ENCODE measurements at regions not wholly inside any gene's neighbourhood (a gene's known extent, or its start where the extent isn't known, plus 50 kb on each side); places are given as distances from the start of the nearest gene placed in this dataset.

DNA sequence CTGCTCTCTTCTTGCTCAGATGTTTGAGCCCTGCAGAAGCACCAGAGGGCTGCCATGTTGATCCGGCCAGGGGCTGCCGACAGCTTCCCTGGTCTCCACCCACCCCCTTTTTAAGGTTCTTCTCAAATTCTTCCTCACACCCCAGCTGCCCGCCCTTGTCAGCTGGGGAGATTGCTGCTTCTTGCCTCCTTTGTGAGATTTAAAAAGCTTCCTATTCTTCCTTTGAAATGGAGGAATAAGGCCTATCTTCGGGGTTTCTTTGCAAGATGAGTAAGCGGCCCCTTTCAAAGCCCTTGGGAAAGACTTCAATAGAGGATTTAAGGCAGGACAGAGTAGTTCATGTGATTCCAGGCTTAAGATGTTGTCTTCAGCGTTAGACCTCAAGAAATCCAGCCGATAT, 211.9 kb upstream of the SHH start:
- WGBS: 95% methylated on average over 7 of the region's 7 CpGs
- no peaks in the 10 kb centered on the region for H3K36me3 ChIP-seq (ENCODE audit: control insufficient read depth in 4 of 4, insufficient read depth in 3 of 4, low read depth in 1 of 4, low read length in 3 of 4)
- no peak overlapping the region for H3K27ac ChIP-seq (ENCODE audit: low read depth in 1 of 2, low read length in 2 of 2)
- no peak overlapping the region for H3K9ac ChIP-seq (ENCODE audit: low read depth in 1 of 2, low read length in 2 of 2)
- no peak for DNase-seq (ENCODE audit: low spot score)
- TF ChIP-seq EGR1 (IDR thresholded peaks at IDR 0.05; ENCODE audit: low read depth in 2 of 2): no peak
- no peak for TF ChIP-seq HNF4A (conservative IDR thresholded peaks at IDR 0.05)
- no peak for TF ChIP-seq YY1 (IDR thresholded peaks at IDR 0.05)
- no peak for TF ChIP-seq HNF4G (IDR thresholded peaks at IDR 0.05)
- no peak for TF ChIP-seq GABPA (IDR thresholded peaks at IDR 0.05 in 1 of 2, conservative IDR thresholded peaks at IDR 0.05 in 1 of 2)
- TF ChIP-seq, protein P1, sequence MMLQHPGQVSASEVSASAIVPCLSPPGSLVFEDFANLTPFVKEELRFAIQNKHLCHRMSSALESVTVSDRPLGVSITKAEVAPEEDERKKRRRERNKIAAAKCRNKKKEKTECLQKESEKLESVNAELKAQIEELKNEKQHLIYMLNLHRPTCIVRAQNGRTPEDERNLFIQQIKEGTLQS (IDR thresholded peaks at IDR 0.05): no peak
- TF ChIP-seq, protein P2, sequence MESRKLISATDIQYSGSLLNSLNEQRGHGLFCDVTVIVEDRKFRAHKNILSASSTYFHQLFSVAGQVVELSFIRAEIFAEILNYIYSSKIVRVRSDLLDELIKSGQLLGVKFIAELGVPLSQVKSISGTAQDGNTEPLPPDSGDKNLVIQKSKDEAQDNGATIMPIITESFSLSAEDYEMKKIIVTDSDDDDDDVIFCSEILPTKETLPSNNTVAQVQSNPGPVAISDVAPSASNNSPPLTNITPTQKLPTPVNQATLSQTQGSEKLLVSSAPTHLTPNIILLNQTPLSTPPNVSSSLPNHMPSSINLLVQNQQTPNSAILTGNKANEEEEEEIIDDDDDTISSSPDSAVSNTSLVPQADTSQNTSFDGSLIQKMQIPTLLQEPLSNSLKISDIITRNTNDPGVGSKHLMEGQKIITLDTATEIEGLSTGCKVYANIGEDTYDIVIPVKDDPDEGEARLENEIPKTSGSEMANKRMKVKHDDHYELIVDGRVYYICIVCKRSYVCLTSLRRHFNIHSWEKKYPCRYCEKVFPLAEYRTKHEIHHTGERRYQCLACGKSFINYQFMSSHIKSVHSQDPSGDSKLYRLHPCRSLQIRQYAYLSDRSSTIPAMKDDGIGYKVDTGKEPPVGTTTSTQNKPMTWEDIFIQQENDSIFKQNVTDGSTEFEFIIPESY (IDR thresholded peaks at IDR 0.05): no peak
- no peak for TF ChIP-seq RXRA (IDR thresholded peaks at IDR 0.05)
- no peak for TF ChIP-seq FOXA2 (IDR thresholded peaks at IDR 0.05)
- no peak for TF ChIP-seq SP1 (IDR thresholded peaks at IDR 0.05)
- TF ChIP-seq, protein P3, sequence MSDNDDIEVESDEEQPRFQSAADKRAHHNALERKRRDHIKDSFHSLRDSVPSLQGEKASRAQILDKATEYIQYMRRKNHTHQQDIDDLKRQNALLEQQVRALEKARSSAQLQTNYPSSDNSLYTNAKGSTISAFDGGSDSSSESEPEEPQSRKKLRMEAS (IDR thresholded peaks at IDR 0.05): no peak
- no peaks in the 10 kb centered on the region for H3K9me3 ChIP-seq (ENCODE audit: control insufficient read depth in 4 of 4, low read length in 3 of 4)
- no peak overlapping the region for H3K4me3 ChIP-seq (ENCODE audit: low read depth in 1 of 3, low read length in 3 of 3)
- no peaks in the 10 kb centered on the region for H3K27me3 ChIP-seq (ENCODE audit: control insufficient read depth in 4 of 4, insufficient read depth in 4 of 4, low read length in 3 of 4)
- H3K4me1 ChIP-seq (ENCODE audit: control insufficient read depth in 4 of 4, insufficient read depth in 4 of 4, low read length in 3 of 4): no peaks in the 10 kb centered on the region

DNA sequence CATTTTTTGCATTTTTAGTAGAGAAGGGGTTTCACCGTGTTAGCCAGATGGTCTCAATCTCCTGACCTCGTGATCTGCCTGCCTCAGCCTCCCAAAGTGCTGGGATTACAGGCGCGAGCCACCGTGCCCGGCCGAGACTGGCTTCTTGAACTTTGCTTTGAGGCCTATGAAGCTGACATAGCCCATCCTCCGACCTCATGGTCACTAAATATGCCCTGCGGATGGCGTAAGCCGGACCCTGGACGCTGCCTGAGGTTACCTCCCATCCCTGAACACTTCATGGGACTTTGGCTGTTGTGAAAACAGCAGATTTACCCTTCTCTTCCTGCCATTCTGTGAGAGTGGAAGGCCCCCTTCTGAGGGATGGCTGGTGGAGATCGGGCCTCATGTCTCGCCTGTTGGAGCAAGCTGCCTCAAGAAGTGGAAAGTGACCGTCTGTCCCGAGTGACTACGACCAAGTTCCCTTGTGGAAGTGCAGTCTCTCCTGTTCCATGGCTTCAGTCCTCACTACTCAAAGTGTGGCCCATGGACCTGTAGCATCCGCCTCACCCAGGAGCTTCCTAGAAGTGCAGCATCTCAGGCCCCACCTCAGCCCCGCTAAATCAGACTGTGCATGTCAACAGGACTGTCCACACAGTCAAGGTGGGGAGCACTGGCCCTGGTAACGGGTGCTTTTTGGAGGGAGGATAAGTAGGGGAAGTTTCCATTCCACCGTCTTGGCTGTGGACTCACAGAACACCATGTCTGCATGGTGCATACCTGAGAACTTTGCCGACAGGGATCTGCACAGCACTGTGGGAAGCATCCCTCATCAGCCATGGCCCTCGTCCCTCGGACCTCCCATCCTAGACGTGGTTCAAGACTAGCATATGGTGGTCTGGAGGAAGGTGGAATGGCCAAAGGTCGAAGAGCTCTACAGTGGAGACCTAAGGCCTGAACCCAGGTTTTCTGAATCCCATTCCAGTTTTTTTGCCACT, 210.5 kb upstream of the SHH start:
- 84% methylated on average over 26 of the region's 26 CpGs for WGBS
- no peak overlapping the region for H3K9ac ChIP-seq (ENCODE audit: low read depth in 1 of 2, low read length in 2 of 2)
- no peaks in the 10 kb centered on the region for H3K4me1 ChIP-seq (ENCODE audit: control insufficient read depth in 4 of 4, insufficient read depth in 4 of 4, low read length in 3 of 4)
- no peak overlapping the region for H3K27ac ChIP-seq (ENCODE audit: low read depth in 1 of 2, low read length in 2 of 2)
- DNase-seq (ENCODE audit: low spot score): no peak
- no peaks in the 10 kb centered on the region for H3K27me3 ChIP-seq (ENCODE audit: control insufficient read depth in 4 of 4, insufficient read depth in 4 of 4, low read length in 3 of 4)
- no peaks in the 10 kb centered on the region for H3K9me3 ChIP-seq (ENCODE audit: control insufficient read depth in 4 of 4, low read length in 3 of 4)
- H3K4me3 ChIP-seq (ENCODE audit: low read depth in 1 of 3, low read length in 3 of 3): no peak overlapping the region
- TF ChIP-seq SP1 (IDR thresholded peaks at IDR 0.05) (no peak), HNF4A (conservative IDR thresholded peaks at IDR 0.05) (no peak), YY1 (IDR thresholded peaks at IDR 0.05) (no peak), NR2F2 (IDR thresholded peaks at IDR 0.05) (no peak), FOXA1 (IDR thresholded peaks at IDR 0.05) (no peak), RXRA (IDR thresholded peaks at IDR 0.05) (no peak)
- TF ChIP-seq, protein P1 (IDR thresholded peaks at IDR 0.05): no peak
- TF ChIP-seq, protein P4, sequence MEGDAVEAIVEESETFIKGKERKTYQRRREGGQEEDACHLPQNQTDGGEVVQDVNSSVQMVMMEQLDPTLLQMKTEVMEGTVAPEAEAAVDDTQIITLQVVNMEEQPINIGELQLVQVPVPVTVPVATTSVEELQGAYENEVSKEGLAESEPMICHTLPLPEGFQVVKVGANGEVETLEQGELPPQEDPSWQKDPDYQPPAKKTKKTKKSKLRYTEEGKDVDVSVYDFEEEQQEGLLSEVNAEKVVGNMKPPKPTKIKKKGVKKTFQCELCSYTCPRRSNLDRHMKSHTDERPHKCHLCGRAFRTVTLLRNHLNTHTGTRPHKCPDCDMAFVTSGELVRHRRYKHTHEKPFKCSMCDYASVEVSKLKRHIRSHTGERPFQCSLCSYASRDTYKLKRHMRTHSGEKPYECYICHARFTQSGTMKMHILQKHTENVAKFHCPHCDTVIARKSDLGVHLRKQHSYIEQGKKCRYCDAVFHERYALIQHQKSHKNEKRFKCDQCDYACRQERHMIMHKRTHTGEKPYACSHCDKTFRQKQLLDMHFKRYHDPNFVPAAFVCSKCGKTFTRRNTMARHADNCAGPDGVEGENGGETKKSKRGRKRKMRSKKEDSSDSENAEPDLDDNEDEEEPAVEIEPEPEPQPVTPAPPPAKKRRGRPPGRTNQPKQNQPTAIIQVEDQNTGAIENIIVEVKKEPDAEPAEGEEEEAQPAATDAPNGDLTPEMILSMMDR (IDR thresholded peaks at IDR 0.05; ENCODE audit: low read depth, low read length, missing input control): no peak
- TF ChIP-seq, protein P2 (IDR thresholded peaks at IDR 0.05): no peak
- TF ChIP-seq, protein P3 (IDR thresholded peaks at IDR 0.05): no peak
- H3K36me3 ChIP-seq (ENCODE audit: control insufficient read depth in 4 of 4, insufficient read depth in 3 of 4, low read depth in 1 of 4, low read length in 3 of 4): no peaks in the 10 kb centered on the region
